Body of pancreas (tissue), 4 donors: ENCODE measurements at regions not wholly inside any gene's neighbourhood (a gene's known extent, or its start where the extent isn't known, plus 50 kb on each side); places are given as distances from the start of the nearest gene placed in this dataset.

Experiments
- POLR2A ChIP-seq, 3 donors: fragments of 450-650 bp; IDR thresholded peaks; one replicate each; pipeline ENCODE4 v1.6.1; 2016; ENCODE audit warnings: antibody characterized with exemption in 3 of 3, mild to moderate bottlenecking in 2 of 3
- TF ChIP-seq, protein P1 (sequence below), 7 experiments: fragments of 450-650 bp in 4 of 7; fragments of 200-600 bp in 3 of 7; sonication (generic) in 3 of 7; IDR thresholded peaks; one replicate each; pipeline ENCODE4 v1.5.1; 2016 to 2019; ENCODE audit warnings: antibody characterized with exemption in 7 of 7

DNA sequence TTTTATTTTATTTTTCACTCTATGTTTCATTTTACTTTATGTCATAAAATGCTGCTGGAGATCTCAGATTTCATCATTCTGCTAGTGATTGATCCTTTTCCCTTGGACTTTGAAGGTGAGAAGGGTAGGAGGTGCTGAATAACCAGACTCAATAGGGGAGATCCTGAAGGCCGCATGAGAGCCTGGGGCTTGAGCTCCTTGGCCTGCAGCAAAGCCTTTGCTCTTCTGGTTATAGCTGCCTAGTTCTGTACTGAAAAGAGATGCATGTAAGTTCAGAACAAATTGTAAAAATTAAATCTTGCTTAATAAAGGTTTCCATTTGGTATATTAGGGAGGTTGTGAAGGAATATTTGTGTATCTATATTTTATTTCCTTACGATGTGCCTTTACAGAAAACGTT is 430.2 kb downstream of the QKI start:
- TF ChIP-seq, protein P1, sequence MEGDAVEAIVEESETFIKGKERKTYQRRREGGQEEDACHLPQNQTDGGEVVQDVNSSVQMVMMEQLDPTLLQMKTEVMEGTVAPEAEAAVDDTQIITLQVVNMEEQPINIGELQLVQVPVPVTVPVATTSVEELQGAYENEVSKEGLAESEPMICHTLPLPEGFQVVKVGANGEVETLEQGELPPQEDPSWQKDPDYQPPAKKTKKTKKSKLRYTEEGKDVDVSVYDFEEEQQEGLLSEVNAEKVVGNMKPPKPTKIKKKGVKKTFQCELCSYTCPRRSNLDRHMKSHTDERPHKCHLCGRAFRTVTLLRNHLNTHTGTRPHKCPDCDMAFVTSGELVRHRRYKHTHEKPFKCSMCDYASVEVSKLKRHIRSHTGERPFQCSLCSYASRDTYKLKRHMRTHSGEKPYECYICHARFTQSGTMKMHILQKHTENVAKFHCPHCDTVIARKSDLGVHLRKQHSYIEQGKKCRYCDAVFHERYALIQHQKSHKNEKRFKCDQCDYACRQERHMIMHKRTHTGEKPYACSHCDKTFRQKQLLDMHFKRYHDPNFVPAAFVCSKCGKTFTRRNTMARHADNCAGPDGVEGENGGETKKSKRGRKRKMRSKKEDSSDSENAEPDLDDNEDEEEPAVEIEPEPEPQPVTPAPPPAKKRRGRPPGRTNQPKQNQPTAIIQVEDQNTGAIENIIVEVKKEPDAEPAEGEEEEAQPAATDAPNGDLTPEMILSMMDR (IDR thresholded peaks at IDR 0.05) = no peak
- no peak for TF ChIP-seq POLR2A (IDR thresholded peaks at IDR 0.05)
